ENCODE measurements at regions not wholly inside any gene's neighbourhood (a gene's known extent, or its start where the extent isn't known, plus 50 kb on each side); places are given as distances from the start of the nearest gene placed in this dataset.

DNA sequence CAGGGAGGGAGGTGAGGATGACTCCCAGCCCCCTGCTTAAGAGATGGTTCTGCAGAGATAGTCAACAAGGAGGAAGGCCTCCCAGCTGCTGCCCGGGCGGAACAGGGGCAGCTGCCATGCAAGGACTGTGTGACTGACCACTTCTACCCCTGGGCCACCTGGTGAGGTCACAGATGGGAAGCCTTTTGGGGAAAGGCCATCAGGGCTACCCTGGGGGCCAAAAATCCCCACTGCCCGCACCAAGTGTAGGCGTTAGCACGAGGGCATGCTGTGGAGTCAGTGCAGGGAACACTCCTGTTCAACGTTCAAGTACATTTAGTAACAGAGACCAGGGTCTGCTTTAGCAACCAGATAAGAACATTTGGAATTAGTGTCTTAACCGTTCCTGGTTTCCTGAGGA is 372.9 kb downstream of the BRD1 start:
- FAIRE-seq = no peak
- Histone ChIP-seq H3K4me3 (replicated peaks in 1 of 3; ENCODE audit: insufficient read depth in 1 of 3, low read depth in 2 of 3, low read length in 3 of 3) (no peak overlapping the region), H3K9me3 (ENCODE audit: low read length) (no peaks in the 10 kb centered on the region), H4K20me1 (ENCODE audit: insufficient read depth, low read length) (no peaks in the 10 kb centered on the region), H2AFZ (ENCODE audit: low read length) (no peak overlapping the region), H3K4me1 (ENCODE audit: insufficient read depth, low read length) (no peaks in the 10 kb centered on the region), H3K36me3 (replicated peaks in 1 of 2; ENCODE audit: control insufficient read depth in 1 of 2, insufficient read depth in 2 of 2, low read length in 2 of 2) (no peaks in the 10 kb centered on the region), H3K4me2 (ENCODE audit: low read depth, low read length) (no peak overlapping the region), H3K27ac (ENCODE audit: extremely low read length, insufficient read depth, low read length) (no peak overlapping the region), H3K27me3 (ENCODE audit: control insufficient read depth in 1 of 2, insufficient read depth in 2 of 2, low read length in 2 of 2) (peaks cover 0 to 37% of the 10 kb centered on the region in 2 experiments; a peak in 3 of 5 replicates), H3K79me2 (ENCODE audit: insufficient read depth, low read length) (no peaks in the 10 kb centered on the region), H3K9ac (ENCODE audit: insufficient read depth, low read depth, low read length) (no peak overlapping the region)
- no peak for DNase-seq (ENCODE audit: low spot score)
- intact Hi-C loops (cut with micrococcal nuclease; ENCODE audit: unreplicated experiment) (no loop called here), in situ Hi-C loops (cut with HindIII; ENCODE audit: extremely low pct_ligation_motif_present, low pct_unique_long_range_greater_than_20kb) (no loop called here)
- 0% methylated on average over 1 of the region's 7 CpGs for WGBS (ENCODE audit: low lambda C conversion rate)
- CTCF ChIA-PET (ENCODE audit: low intra/inter-chr PET ratio, low total read pairs) = no interaction called here
- ATAC-seq = no peak
- POLR2A ChIA-PET = no interaction called here
- no TSS peak for BruUV-seq (replicated peaks)
- TF ChIP-seq ZNF546 (CRISPR knock-in tag; conservative IDR thresholded peaks at IDR 0.05) (no peak), FOXK1 (CRISPR knock-in tag; IDR thresholded peaks at IDR 0.05; ENCODE audit: borderline replicate concordance, low read depth) (no peak), KAT8 (CRISPR knock-in tag; IDR thresholded peaks at IDR 0.05) (no peak), ZFP90 (CRISPR knock-in tag; IDR thresholded peaks at IDR 0.05; ENCODE audit: borderline replicate concordance) (no peak), ZNF629 (CRISPR knock-in tag; conservative IDR thresholded peaks at IDR 0.05) (no peak), GATA4 (IDR thresholded peaks at IDR 0.05; ENCODE audit: borderline replicate concordance, low read depth) (no peak), AHDC1 (CRISPR knock-in tag; IDR thresholded peaks at IDR 0.05; ENCODE audit: borderline replicate concordance) (no peak), ZNF709 (CRISPR knock-in tag; IDR thresholded peaks at IDR 0.05) (no peak), FIP1L1 (IDR thresholded peaks at IDR 0.05; ENCODE audit: borderline replicate concordance, insufficient read depth, low read depth, low read length) (no peak), FOXA1 (IDR thresholded peaks at IDR 0.05) (no peak), FOXA1 (CRISPR knock-in tag; IDR thresholded peaks at IDR 0.05) (no peak), ZSCAN31 (CRISPR knock-in tag; IDR thresholded peaks at IDR 0.05; ENCODE audit: low read depth) (no peak), CHD4 (IDR thresholded peaks at IDR 0.05; ENCODE audit: borderline replicate concordance, low read length) (no peak), RFX1 (IDR thresholded peaks at IDR 0.05) (no peak), ZNF263 (CRISPR knock-in tag; IDR thresholded peaks at IDR 0.05) (no peak), SRF (IDR thresholded peaks at IDR 0.05; ENCODE audit: low read depth, low read length) (no peak), ZFP82 (CRISPR knock-in tag; IDR thresholded peaks at IDR 0.05; ENCODE audit: borderline replicate concordance) (no peak)
- TF ChIP-seq, protein P1, sequence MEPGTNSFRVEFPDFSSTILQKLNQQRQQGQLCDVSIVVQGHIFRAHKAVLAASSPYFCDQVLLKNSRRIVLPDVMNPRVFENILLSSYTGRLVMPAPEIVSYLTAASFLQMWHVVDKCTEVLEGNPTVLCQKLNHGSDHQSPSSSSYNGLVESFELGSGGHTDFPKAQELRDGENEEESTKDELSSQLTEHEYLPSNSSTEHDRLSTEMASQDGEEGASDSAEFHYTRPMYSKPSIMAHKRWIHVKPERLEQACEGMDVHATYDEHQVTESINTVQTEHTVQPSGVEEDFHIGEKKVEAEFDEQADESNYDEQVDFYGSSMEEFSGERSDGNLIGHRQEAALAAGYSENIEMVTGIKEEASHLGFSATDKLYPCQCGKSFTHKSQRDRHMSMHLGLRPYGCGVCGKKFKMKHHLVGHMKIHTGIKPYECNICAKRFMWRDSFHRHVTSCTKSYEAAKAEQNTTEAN (CRISPR knock-in tag; conservative IDR thresholded peaks at IDR 0.05) = no peak

Measured in HepG2 (cell line).